PC-3 (cell line): ENCODE measurements at regions not wholly inside any gene's neighbourhood (a gene's known extent, or its start where the extent isn't known, plus 50 kb on each side); places are given as distances from the start of the nearest gene placed in this dataset.

ENCODE experiments used
- ATAC-seq: fragments of 200-7000 bp; cut with Tn5 transposase; 2 replicates; pipeline ENCODE4 v1.9.1; 2020; ENCODE audit warnings: mild to moderate bottlenecking, moderate library complexity
- BruUV-seq: library from RNA; stranded (reverse); fragments of 400-500 nt; replicated peaks from 2 replicates; lab custom pipeline; 2021; lab: Mats Ljungman, UMichigan
- CTCF ChIA-PET: fragments of 300-600 bp; sonication (Branson Sonifier 250); formaldehyde crosslinking; loops from one replicate; lab custom pipeline; 2022; ENCODE audit warnings: antibody characterized with exemption; lab: Charles Lee
- POLR2A ChIA-PET: fragments of 300-600 bp; sonication (Branson Sonifier 250); formaldehyde crosslinking; loops from one replicate; lab custom pipeline; 2022; ENCODE audit warnings: antibody characterized with exemption; ENCODE audit not compliant: unreplicated experiment; lab: Charles Lee
- DNase-seq: peaks from one replicate; pipeline ENCODE4 v3.0.0-alpha.2; 2015
- H2AFZ ChIP-seq: fragments of 300-600 bp; sonication (generic); 2 replicates; pipeline ENCODE4 v1.6.0; 2016; ENCODE audit warnings: antibody characterized with exemption, low read length
- H3F3A ChIP-seq: fragments of 300-600 bp; sonication (generic); one replicate; pipeline ENCODE4 v1.6.0; 2017; ENCODE audit warnings: antibody characterized with exemption, low read length, control low read depth, mild to moderate bottlenecking; ENCODE audit not compliant: unreplicated experiment
- H3K27ac ChIP-seq: fragments of 300-600 bp; sonication (generic); 2 replicates; pipeline ENCODE4 v1.5.1; 2016; ENCODE audit warnings: mild to moderate bottlenecking, low read length
- H3K27me3 ChIP-seq: fragments of 300-600 bp; sonication (generic); 2 replicates; pipeline ENCODE4 v1.6.1; 2016; ENCODE audit warnings: low read length, mixed read lengths
- H3K36me3 ChIP-seq: fragments of 300-600 bp; sonication (generic); 2 replicates; pipeline ENCODE4 v1.6.1; 2016; ENCODE audit warnings: low read depth, mixed run types, low read length, mixed read lengths
- H3K4me1 ChIP-seq: fragments of 300-600 bp; sonication (generic); 2 replicates; pipeline ENCODE4 v1.5.1; 2016; ENCODE audit warnings: low read length; ENCODE audit not compliant: insufficient read depth
- H3K4me2 ChIP-seq: fragments of 300-600 bp; sonication (generic); 2 replicates; pipeline ENCODE4 v1.6.0; 2016; ENCODE audit warnings: low read length
- H3K4me3 ChIP-seq: fragments of 300-600 bp; sonication (generic); 2 replicates; pipeline ENCODE4 v1.5.1; 2016; ENCODE audit warnings: mild to moderate bottlenecking, low read length, mixed read lengths
- H3K79me2 ChIP-seq: fragments of 300-600 bp; sonication (generic); 2 replicates; pipeline ENCODE4 v1.6.1; 2017; ENCODE audit warnings: low read length, mixed read lengths
- H3K9ac ChIP-seq: fragments of 300-600 bp; sonication (generic); 2 replicates; pipeline ENCODE4 v1.6.0; 2016; ENCODE audit warnings: mild to moderate bottlenecking, low read length
- H3K9me2 ChIP-seq: fragments of 300-600 bp; sonication (generic); replicated peaks from 2 replicates; pipeline ENCODE4 v1.6.1; 2016; ENCODE audit warnings: mixed run types, low read length, mixed read lengths
- H3K9me3 ChIP-seq: fragments of 300-600 bp; sonication (generic); 2 replicates; pipeline ENCODE4 v1.6.1; 2016; ENCODE audit warnings: low read length, mixed read lengths
- H4K20me1 ChIP-seq: fragments of 300-600 bp; sonication (generic); 2 replicates; pipeline ENCODE4 v1.6.1; 2016; ENCODE audit warnings: low read length, mixed read lengths
- EZH2 ChIP-seq: fragments of 300-600 bp; sonication (generic); IDR thresholded peaks from one replicate; pipeline ENCODE4 v1.6.1; 2017; ENCODE audit warnings: antibody characterized with exemption, mild to moderate bottlenecking, low read length; ENCODE audit not compliant: unreplicated experiment
- EZH2phosphoT487 ChIP-seq: fragments of 300-600 bp; sonication (generic); IDR thresholded peaks from 2 replicates; pipeline ENCODE4 v1.6.1; 2018; ENCODE audit warnings: mild to moderate bottlenecking, antibody characterized with exemption, low read length, borderline replicate concordance
- intact Hi-C: fragments of 100-400 bp; cut with micrococcal nuclease; formaldehyde crosslinking; loops from 2 replicates; pipeline ENCODE4 v1.9.0; 2023
- TF ChIP-seq, protein P1 (sequence below): fragments of 300-600 bp; sonication (generic); conservative IDR thresholded peaks from 2 replicates; pipeline ENCODE4 v1.5.1; 2017; ENCODE audit warnings: antibody characterized with exemption, low read depth, mild to moderate bottlenecking, low read length

DNA sequence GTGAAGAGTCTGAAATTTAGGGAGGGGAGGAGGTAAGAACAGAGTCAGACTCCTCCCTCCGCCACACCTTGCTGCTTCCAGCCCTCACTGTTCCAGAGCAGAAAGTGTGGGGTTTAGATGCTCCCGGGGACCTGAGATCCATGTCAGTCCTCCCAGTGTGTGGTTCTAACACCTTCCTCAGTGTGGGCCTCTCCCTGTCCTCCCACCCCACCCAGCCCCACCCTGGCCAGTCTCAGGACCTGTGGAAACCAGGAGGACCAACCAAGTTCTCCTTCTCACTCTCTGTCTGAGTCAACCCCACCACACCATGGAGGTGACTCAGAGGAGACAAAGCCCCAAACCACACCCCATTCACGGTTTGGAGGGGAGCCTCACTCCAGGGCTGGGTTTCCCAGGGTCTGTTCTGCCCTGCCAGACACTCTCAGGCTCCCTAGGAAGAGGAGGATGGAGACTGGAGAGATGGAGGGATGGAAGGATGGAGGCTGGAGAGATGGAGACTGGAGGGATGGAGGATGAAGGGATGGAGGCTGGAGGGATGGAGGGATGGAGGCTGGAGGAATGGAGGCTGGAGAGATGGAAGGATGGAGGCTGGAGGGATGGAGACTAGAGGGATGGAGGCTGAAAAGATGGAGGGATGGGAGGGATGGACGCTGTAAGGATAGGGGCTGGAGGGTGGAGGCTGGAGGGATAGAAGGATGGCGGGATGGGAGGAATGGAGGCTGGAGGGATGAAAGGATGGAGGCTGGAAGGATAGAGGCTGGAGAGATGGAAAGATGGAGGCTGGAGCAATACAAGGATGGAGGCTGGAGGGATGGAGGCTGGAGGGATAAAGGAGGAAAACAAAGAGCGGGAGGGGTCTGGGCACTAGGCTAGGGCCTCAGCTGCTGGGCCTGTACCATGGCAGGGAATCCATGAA lies 100.9 kb upstream of the RUNX3 start:
- ATAC-seq (peak; percentile 20), DNase-seq (peak; percentile 48)
- BruUV-seq: no TSS peak
- Histone ChIP-seq H3K4me3 (no peak overlapping the region), H3K27ac (no peak overlapping the region), H4K20me1 (no peaks in the 10 kb centered on the region), H2AFZ (no peak overlapping the region), H3K4me1 (peaks cover 21% of the 10 kb centered on the region), H3K9ac (no peak overlapping the region), H3K36me3 (no peaks in the 10 kb centered on the region), H3K9me3 (no peaks in the 10 kb centered on the region), H3K4me2 (no peak overlapping the region), H3K27me3 (no peaks in the 10 kb centered on the region), H3F3A (no peaks in the 10 kb centered on the region), H3K9me2 (no peaks in the 10 kb centered on the region), H3K79me2 (no peaks in the 10 kb centered on the region)
- intact Hi-C loops: loop anchor here (10.0 kb wide), 1 partner anchor 46 kb away; no protein-coding TSS in a partner anchor
- TF ChIP-seq, protein P1, sequence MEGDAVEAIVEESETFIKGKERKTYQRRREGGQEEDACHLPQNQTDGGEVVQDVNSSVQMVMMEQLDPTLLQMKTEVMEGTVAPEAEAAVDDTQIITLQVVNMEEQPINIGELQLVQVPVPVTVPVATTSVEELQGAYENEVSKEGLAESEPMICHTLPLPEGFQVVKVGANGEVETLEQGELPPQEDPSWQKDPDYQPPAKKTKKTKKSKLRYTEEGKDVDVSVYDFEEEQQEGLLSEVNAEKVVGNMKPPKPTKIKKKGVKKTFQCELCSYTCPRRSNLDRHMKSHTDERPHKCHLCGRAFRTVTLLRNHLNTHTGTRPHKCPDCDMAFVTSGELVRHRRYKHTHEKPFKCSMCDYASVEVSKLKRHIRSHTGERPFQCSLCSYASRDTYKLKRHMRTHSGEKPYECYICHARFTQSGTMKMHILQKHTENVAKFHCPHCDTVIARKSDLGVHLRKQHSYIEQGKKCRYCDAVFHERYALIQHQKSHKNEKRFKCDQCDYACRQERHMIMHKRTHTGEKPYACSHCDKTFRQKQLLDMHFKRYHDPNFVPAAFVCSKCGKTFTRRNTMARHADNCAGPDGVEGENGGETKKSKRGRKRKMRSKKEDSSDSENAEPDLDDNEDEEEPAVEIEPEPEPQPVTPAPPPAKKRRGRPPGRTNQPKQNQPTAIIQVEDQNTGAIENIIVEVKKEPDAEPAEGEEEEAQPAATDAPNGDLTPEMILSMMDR: no peak
- TF ChIP-seq EZH2: no peak
- no peak for TF ChIP-seq EZH2phosphoT487
- ChIA-PET POLR2A (no interaction called here), CTCF (no interaction called here)

DNA sequence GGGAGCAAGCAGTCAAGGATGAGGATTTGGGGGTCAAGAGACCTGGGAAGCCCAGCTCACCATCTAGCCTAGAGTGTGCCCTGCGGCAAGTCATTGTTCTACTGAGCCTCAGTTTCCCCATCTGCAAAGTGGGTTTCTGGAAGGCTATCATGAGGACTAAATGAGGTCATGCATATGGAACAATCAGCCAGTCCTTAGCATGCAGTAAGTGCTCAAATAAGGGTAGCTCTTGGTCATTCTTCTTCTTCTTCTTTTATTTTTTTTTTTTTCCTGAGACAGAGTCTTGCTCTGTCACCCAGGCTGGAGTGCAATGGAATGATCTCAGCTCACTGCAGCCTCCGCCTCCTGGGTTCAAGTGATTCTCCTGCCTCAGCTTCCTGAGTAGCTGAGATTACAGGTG lies 99.9 kb upstream of the RUNX3 start:
- H3K9ac ChIP-seq: no peak overlapping the region
- H3K36me3 ChIP-seq: no peaks in the 10 kb centered on the region
- no peak for TF ChIP-seq EZH2
- ATAC-seq (no peak), DNase-seq (no peak)
- no TSS peak for BruUV-seq
- H3K4me1 ChIP-seq: peaks cover 21% of the 10 kb centered on the region
- intact Hi-C loops: loop anchor here (10.0 kb wide), 1 partner anchor 45 kb away; no protein-coding TSS in a partner anchor
- H3F3A ChIP-seq: no peaks in the 10 kb centered on the region
- no peaks in the 10 kb centered on the region for H3K9me2 ChIP-seq
- H3K4me3 ChIP-seq: no peak overlapping the region
- no peaks in the 10 kb centered on the region for H3K27me3 ChIP-seq
- ChIA-PET CTCF (no interaction called here), POLR2A (no interaction called here)
- H4K20me1 ChIP-seq: no peaks in the 10 kb centered on the region
- no peak overlapping the region for H3K4me2 ChIP-seq
- H3K79me2 ChIP-seq: no peaks in the 10 kb centered on the region
- H2AFZ ChIP-seq: no peak overlapping the region
- no peak overlapping the region for H3K27ac ChIP-seq
- no peaks in the 10 kb centered on the region for H3K9me3 ChIP-seq

DNA sequence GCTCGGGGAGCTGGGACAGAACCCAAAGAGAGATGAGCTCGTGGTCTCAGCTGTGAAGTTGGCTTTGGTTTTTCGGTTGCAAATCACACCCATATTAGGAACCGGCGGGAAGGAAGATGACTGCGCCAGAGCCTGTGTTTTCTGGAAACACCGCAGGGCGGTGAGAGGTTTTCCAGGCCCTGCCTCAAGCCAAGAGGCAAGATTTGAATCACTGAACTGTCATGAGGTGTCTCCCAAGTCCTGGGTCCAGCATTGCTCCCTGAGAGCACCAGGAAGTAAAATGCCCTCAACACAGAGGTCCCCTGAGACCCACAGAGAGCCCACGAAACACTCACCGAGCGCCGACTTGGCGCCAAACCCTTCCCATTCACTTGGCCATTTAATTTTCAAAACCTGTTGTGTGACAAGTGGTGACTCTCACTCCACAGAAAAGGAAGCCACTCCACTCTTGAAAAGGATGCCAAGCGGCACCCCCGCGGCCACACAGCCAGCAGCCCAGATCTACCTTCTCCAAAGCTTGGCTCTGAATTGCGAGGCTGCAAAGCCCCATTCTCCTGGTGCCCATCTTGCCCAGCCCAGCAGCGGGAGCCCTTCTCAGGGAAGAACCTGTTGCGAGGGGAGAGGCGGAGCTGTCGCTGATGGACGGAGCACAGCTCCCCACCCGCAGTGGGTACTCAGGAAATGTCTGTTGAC lies 99.0 kb upstream of the RUNX3 start:
- intact Hi-C loops: no loop called here

More for the DNA sequence above, 99.0 kb upstream of the RUNX3 start:
- peaks cover 21% of the 10 kb centered on the region for H3K4me1 ChIP-seq
- H3K4me3 ChIP-seq: no peak overlapping the region
- no peak for TF ChIP-seq EZH2
- TF ChIP-seq, protein P1: no peak
- TF ChIP-seq EZH2phosphoT487: no peak
- no peaks in the 10 kb centered on the region for H3K9me3 ChIP-seq
- no peak overlapping the region for H3K27ac ChIP-seq
- no peaks in the 10 kb centered on the region for H3F3A ChIP-seq
- no peaks in the 10 kb centered on the region for H3K27me3 ChIP-seq
- no peaks in the 10 kb centered on the region for H4K20me1 ChIP-seq
- no peaks in the 10 kb centered on the region for H3K36me3 ChIP-seq
- ChIA-PET POLR2A (no interaction called here), CTCF (no interaction called here)
- BruUV-seq: no TSS peak
- H3K9ac ChIP-seq: no peak overlapping the region
- H3K4me2 ChIP-seq: no peak overlapping the region
- H3K9me2 ChIP-seq: no peaks in the 10 kb centered on the region
- DNase-seq: no peak
- no peaks in the 10 kb centered on the region for H3K79me2 ChIP-seq
- no peak for ATAC-seq
- no peak overlapping the region for H2AFZ ChIP-seq
